Esophagus squamous epithelium (tissue), 4 donors: ENCODE measurements at regions not wholly inside any gene's neighbourhood (a gene's known extent, or its start where the extent isn't known, plus 50 kb on each side); places are given as distances from the start of the nearest gene placed in this dataset.

ENCODE experiments used
- POLR2A ChIP-seq, 4 donors: fragments of 450-650 bp; IDR thresholded peaks; one replicate each; pipeline ENCODE4 v1.6.1; 2017; ENCODE audit warnings: antibody characterized with exemption in 4 of 4, mild to moderate bottlenecking in 4 of 4, moderate library complexity in 3 of 4
- TF ChIP-seq, protein P1 (sequence below), 6 experiments: fragments of 450-650 bp in 4 of 6; fragments of 200-600 bp in 2 of 6; sonication (generic) in 2 of 6; IDR thresholded peaks; one replicate each; pipeline ENCODE4 v1.5.1; 2016 to 2019; ENCODE audit warnings: antibody characterized with exemption in 6 of 6, mild to moderate bottlenecking in 4 of 6, moderate library complexity in 4 of 6

DNA sequence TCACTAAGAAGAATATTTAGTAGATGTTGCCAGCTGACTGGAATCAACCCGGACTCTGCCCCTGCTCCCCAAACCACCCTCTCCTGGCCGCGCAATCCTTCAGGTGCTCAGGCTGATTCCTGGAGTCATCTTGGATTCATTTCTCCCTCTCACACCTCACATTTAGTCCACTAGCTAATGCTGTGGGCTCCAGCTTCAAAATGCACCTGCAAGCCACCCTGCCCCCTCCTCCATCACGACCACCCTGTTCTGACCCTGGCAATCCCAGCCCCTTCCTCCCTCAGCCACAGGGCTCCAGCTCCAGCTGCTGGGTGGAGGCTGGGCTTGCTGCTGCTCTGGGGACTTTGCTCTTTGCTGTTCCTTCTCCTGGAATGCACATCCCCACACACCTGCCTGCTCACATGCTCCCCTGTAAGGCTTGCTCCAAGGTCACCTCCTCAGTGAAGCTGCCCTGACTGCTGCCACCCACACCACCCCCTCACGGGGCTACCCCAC, 61.3 kb upstream of the SH3RF3 start:
- TF ChIP-seq, protein P1, sequence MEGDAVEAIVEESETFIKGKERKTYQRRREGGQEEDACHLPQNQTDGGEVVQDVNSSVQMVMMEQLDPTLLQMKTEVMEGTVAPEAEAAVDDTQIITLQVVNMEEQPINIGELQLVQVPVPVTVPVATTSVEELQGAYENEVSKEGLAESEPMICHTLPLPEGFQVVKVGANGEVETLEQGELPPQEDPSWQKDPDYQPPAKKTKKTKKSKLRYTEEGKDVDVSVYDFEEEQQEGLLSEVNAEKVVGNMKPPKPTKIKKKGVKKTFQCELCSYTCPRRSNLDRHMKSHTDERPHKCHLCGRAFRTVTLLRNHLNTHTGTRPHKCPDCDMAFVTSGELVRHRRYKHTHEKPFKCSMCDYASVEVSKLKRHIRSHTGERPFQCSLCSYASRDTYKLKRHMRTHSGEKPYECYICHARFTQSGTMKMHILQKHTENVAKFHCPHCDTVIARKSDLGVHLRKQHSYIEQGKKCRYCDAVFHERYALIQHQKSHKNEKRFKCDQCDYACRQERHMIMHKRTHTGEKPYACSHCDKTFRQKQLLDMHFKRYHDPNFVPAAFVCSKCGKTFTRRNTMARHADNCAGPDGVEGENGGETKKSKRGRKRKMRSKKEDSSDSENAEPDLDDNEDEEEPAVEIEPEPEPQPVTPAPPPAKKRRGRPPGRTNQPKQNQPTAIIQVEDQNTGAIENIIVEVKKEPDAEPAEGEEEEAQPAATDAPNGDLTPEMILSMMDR (IDR thresholded peaks at IDR 0.05): no peak
- no peak for TF ChIP-seq POLR2A (IDR thresholded peaks at IDR 0.05)
